Gastroesophageal sphincter (tissue), 3 donors: ENCODE measurements at regions not wholly inside any gene's neighbourhood (a gene's known extent, or its start where the extent isn't known, plus 50 kb on each side); places are given as distances from the start of the nearest gene placed in this dataset.

ENCODE experiments used
- CTCF ChIP-seq, 4 experiments: fragments of 200-600 bp in 2 of 4; fragments of 450-650 bp in 2 of 4; sonication (generic) in 1 of 4; IDR thresholded peaks; one replicate each; pipeline ENCODE4 v1.5.1; 2017 to 2019; ENCODE audit warnings: antibody characterized with exemption in 4 of 4, mild to moderate bottlenecking in 2 of 4, moderate library complexity in 2 of 4
- EP300 ChIP-seq: sonication (generic); formaldehyde crosslinking; IDR thresholded peaks from one replicate; pipeline ENCODE4 v1.6.1; 2017; ENCODE audit warnings: antibody characterized with exemption, mild to moderate bottlenecking
- POLR2A ChIP-seq, 2 donors: fragments of 450-650 bp; IDR thresholded peaks; one replicate each; pipeline ENCODE4 v1.6.1; 2017; ENCODE audit warnings: antibody characterized with exemption in 2 of 2, mild to moderate bottlenecking in 2 of 2, moderate library complexity in 1 of 2
- POLR2AphosphoS5 ChIP-seq: sonication (generic); formaldehyde crosslinking; IDR thresholded peaks from one replicate; pipeline ENCODE4 v1.6.1; 2017; ENCODE audit warnings: antibody characterized with exemption

- TF ChIP-seq CTCF (IDR thresholded peaks at IDR 0.05), result no peak
- no peak for TF ChIP-seq POLR2A (IDR thresholded peaks at IDR 0.05)
- no peak for TF ChIP-seq EP300
- no peak for TF ChIP-seq POLR2AphosphoS5
Measured at GRCh38 chr13:40283666-40284065, 382.8 kb downstream of the FOXO1 start.
